IMR-90 (cell line): ENCODE measurements at regions not wholly inside any gene's neighbourhood (a gene's known extent, or its start where the extent isn't known, plus 50 kb on each side); places are given as distances from the start of the nearest gene placed in this dataset.

Experiments
- ATAC-seq: fragments of 200-7000 bp; cut with Tn5 transposase; 2 replicates; pipeline ENCODE4 v1.9.1; 2020; ENCODE audit warnings: low read depth, mild to moderate bottlenecking, moderate library complexity
- BruUV-seq: library from RNA; stranded (reverse); fragments of 400-500 nt; replicated peaks from 2 replicates; lab custom pipeline; 2021; lab: Mats Ljungman, UMichigan
- CTCF ChIA-PET: fragments of 300-600 bp; formaldehyde crosslinking; extraction: SDS; loops from one replicate; lab custom pipeline; 2021; ENCODE audit warnings: antibody characterized with exemption; lab: Yijun Ruan, JAX
- POLR2A ChIA-PET: fragments of 300-600 bp; sonication (Branson Sonifier 250); formaldehyde crosslinking; loops from one replicate; lab custom pipeline; 2022; ENCODE audit warnings: antibody characterized with exemption; ENCODE audit not compliant: unreplicated experiment; lab: Charles Lee
- DNase-seq: peaks from one replicate; pipeline ENCODE4 v3.0.0; 2013
- H2AFZ ChIP-seq: replicated peaks from 2 replicates; pipeline ENCODE3; 2013; ENCODE audit warnings: low read length, mild to moderate bottlenecking; ENCODE audit not compliant: poor library complexity
- H2AK5ac ChIP-seq: 2 replicates; pipeline ENCODE4 v1.6.1; 2013; ENCODE audit warnings: low read depth, low read length, inconsistent platforms
- H2AK9ac ChIP-seq: replicated peaks from 2 replicates; pipeline ENCODE3; 2013; ENCODE audit warnings: mild to moderate bottlenecking, low read depth, low read length, moderate library complexity; ENCODE audit not compliant: poor library complexity
- H2BK120ac ChIP-seq: 2 replicates; pipeline ENCODE4 v1.6.1; 2013; ENCODE audit warnings: low read depth, low read length, inconsistent platforms
- H2BK15ac ChIP-seq: 3 replicates; pipeline ENCODE4 v1.6.1; 2013; ENCODE audit warnings: low read depth, low read length, inconsistent platforms
- H2BK20ac ChIP-seq: 2 replicates; pipeline ENCODE4 v1.6.1; 2013; ENCODE audit warnings: low read depth, mild to moderate bottlenecking, inconsistent platforms, low read length, moderate library complexity
- H2BK5ac ChIP-seq: 2 replicates; pipeline ENCODE4 v1.6.1; 2013; ENCODE audit warnings: mild to moderate bottlenecking, low read depth, low read length, inconsistent platforms; ENCODE audit not compliant: poor library complexity, severe bottlenecking
- H3K14ac ChIP-seq: replicated peaks from 2 replicates; pipeline ENCODE4 v1.6.1; 2013; ENCODE audit warnings: low read depth, low read length, inconsistent platforms
- H3K18ac ChIP-seq: 2 replicates; pipeline ENCODE4 v1.6.1; 2013; ENCODE audit warnings: low read depth, low read length, control low read depth
- H3K23ac ChIP-seq: 2 replicates; pipeline ENCODE4 v1.6.1; 2013; ENCODE audit warnings: low read depth, low read length, inconsistent platforms
- H3K27ac ChIP-seq: 2 replicates; pipeline ENCODE4 v1.5.1; 2013; ENCODE audit warnings: mild to moderate bottlenecking, control low read depth, low read length; ENCODE audit not compliant: insufficient read depth
- H3K27me3 ChIP-seq: 2 replicates; pipeline ENCODE4 v1.6.1; 2013; ENCODE audit warnings: low read length; ENCODE audit not compliant: control insufficient read depth, insufficient read depth
- H3K36me3 ChIP-seq: 2 replicates; pipeline ENCODE4 v1.6.1; 2013; ENCODE audit warnings: low read length, mixed read lengths; ENCODE audit not compliant: control insufficient read depth, insufficient read depth
- H3K4ac ChIP-seq: 2 replicates; pipeline ENCODE4 v1.6.1; 2013; ENCODE audit warnings: low read depth, low read length, inconsistent platforms
- H3K4me1 ChIP-seq: 2 replicates; pipeline ENCODE4 v1.6.1; 2013; ENCODE audit warnings: low read length, mixed read lengths; ENCODE audit not compliant: control insufficient read depth, insufficient read depth
- H3K4me2 ChIP-seq: 2 replicates; pipeline ENCODE4 v1.6.1; 2013; ENCODE audit warnings: low read depth, mild to moderate bottlenecking, control low read depth, low read length, moderate library complexity
- H3K4me3 ChIP-seq: 2 replicates; pipeline ENCODE4 v1.5.1; 2013; ENCODE audit warnings: low read depth, mild to moderate bottlenecking, control low read depth, low read length, moderate library complexity; ENCODE audit not compliant: insufficient read depth
- H3K56ac ChIP-seq: 2 replicates; pipeline ENCODE4 v1.6.1; 2013; ENCODE audit warnings: low read length, inconsistent platforms; ENCODE audit not compliant: insufficient read depth; ENCODE audit errors: extremely low read depth
- H3K79me1 ChIP-seq, 2 experiments: 2 replicates each; pipeline ENCODE4 v1.6.1; 2013; ENCODE audit warnings: low read length in 2 of 2, inconsistent platforms in 1 of 2, low read depth in 1 of 2
- H3K9ac ChIP-seq: 2 replicates; pipeline ENCODE4 v1.6.1; 2013; ENCODE audit warnings: low read depth, low read length, control low read depth
- H3K9me1 ChIP-seq: 2 replicates; pipeline ENCODE4 v1.6.1; 2013; ENCODE audit warnings: low read length, inconsistent platforms; ENCODE audit not compliant: insufficient read depth
- H3K9me3 ChIP-seq: 2 replicates; pipeline ENCODE4 v1.6.1; 2013; ENCODE audit warnings: low read length; ENCODE audit not compliant: control insufficient read depth, insufficient read depth
- H4K20me1 ChIP-seq: 2 replicates; pipeline ENCODE4 v1.6.1; 2013; ENCODE audit warnings: low read length, inconsistent platforms; ENCODE audit not compliant: insufficient read depth
- H4K5ac ChIP-seq: 2 replicates; pipeline ENCODE4 v1.6.1; 2013; ENCODE audit warnings: mild to moderate bottlenecking, low read depth, low read length, control low read depth
- H4K8ac ChIP-seq, 2 experiments: 2 replicates each; pipeline ENCODE4 v1.6.1; 2013; ENCODE audit warnings: low read depth in 2 of 2, low read length in 2 of 2, control low read depth in 1 of 2, inconsistent platforms in 1 of 2
- H4K91ac ChIP-seq: 2 replicates; pipeline ENCODE4 v1.6.1; 2013; ENCODE audit warnings: low read depth, low read length, inconsistent platforms; ENCODE audit not compliant: insufficient read depth
- CEBPB ChIP-seq: IDR thresholded peaks from 2 replicates; pipeline ENCODE4 v1.6.1; 2012; ENCODE audit warnings: low read depth, low read length, improper control_type of control experiment
- CTCF ChIP-seq: conservative IDR thresholded peaks from 2 replicates; pipeline ENCODE4 v1.5.1; 2012; ENCODE audit warnings: mild to moderate bottlenecking, low read depth, low read length, improper control_type of control experiment
- MXI1 ChIP-seq: IDR thresholded peaks from 2 replicates; pipeline ENCODE4 v1.6.1; 2012; ENCODE audit warnings: low read depth, mild to moderate bottlenecking, low read length, moderate library complexity, borderline replicate concordance
- RAD21 ChIP-seq: IDR thresholded peaks from 2 replicates; pipeline ENCODE4 v1.6.1; 2012; ENCODE audit warnings: low read length, improper control_type of control experiment
- WGBS, 2 experiments: methylation state at CpG; one replicate each; pipeline versions ENCODE4 v1.1.5 to v1.1.7; 2013; ENCODE audit warnings: missing lambda C conversion rate in 2 of 2; ENCODE audit not compliant: insufficient read length in 1 of 2; ENCODE audit errors: extremely low coverage in 2 of 2; 5-methylcytosine and 5-hydroxymethylcytosine counted together
- dilution Hi-C: fragments of 300-500 bp; cut with HindIII; formaldehyde crosslinking; loops from one replicate; pipeline ENCODE4 v1.14.3; 2018; ENCODE audit warnings: low sequenced_read_pairs; ENCODE audit not compliant: unreplicated experiment
- in situ Hi-C: fragments of 300-500 bp; cut with MboI; formaldehyde crosslinking; loops from 3 replicates; pipeline ENCODE4 v1.14.3; 2019; ENCODE audit warnings: low sequenced_read_pairs, inconsistent platforms, mixed read lengths
- intact Hi-C: fragments of 100-400 bp; cut with micrococcal nuclease; formaldehyde crosslinking; loops from 2 replicates; pipeline ENCODE4 v1.10.0; 2022

GRCh38 chr17:77548967-77549366 lies 408.2 kb downstream of the SEC14L1 start:
- Histone ChIP-seq H3K4me1 (no peaks in the 10 kb centered on the region), H4K20me1 (no peaks in the 10 kb centered on the region; the same call in 1 of the 2 replicates), H3K9me3 (peaks cover 4% of the 10 kb centered on the region), H3K36me3 (no peaks in the 10 kb centered on the region), H2AK5ac (no peak overlapping the region), H3K4me2 (no peak overlapping the region), H3K23ac (no peak overlapping the region), H2AFZ (no peak overlapping the region), H3K27me3 (peaks cover 46% of the 10 kb centered on the region), H3K9ac (no peak overlapping the region), H3K9me1 (no peaks in the 10 kb centered on the region), H3K4me3 (no peak overlapping the region), H2BK5ac (no peak overlapping the region), H4K91ac (no peak overlapping the region), H3K27ac (no peak overlapping the region), H2BK120ac (no peak overlapping the region), H4K8ac (no peak overlapping the region), H4K5ac (no peak overlapping the region), H3K4ac (no peak overlapping the region), H2AK9ac (no peak overlapping the region), H2BK20ac (no peak overlapping the region), H2BK15ac (no peak overlapping the region), H3K56ac (no peak overlapping the region), H3K79me1 (no peaks in the 10 kb centered on the region), H3K14ac (no peak overlapping the region), H3K18ac (no peak overlapping the region)
- TF ChIP-seq MXI1, result no peak
- TF ChIP-seq RAD21, result no peak
- TF ChIP-seq CTCF, result no peak
- TF ChIP-seq CEBPB, result no peak
- WGBS, 2 experiments, result 70% methylated on average over 2 of the region's 5 CpGs; no CpG with 5 or more reads in 1 of the 2 experiments
- in situ Hi-C loops (no loop called here), dilution Hi-C loops (no loop called here), intact Hi-C loops (no loop called here)
- ChIA-PET CTCF (no interaction called here), POLR2A (no interaction called here)
- ATAC-seq, result no peak
- DNase-seq, result no peak
- no TSS peak for BruUV-seq
